ENCODE measurements at regions not wholly inside any gene's neighbourhood (a gene's known extent, or its start where the extent isn't known, plus 50 kb on each side); places are given as distances from the start of the nearest gene placed in this dataset.

- TF ChIP-seq, protein P1, sequence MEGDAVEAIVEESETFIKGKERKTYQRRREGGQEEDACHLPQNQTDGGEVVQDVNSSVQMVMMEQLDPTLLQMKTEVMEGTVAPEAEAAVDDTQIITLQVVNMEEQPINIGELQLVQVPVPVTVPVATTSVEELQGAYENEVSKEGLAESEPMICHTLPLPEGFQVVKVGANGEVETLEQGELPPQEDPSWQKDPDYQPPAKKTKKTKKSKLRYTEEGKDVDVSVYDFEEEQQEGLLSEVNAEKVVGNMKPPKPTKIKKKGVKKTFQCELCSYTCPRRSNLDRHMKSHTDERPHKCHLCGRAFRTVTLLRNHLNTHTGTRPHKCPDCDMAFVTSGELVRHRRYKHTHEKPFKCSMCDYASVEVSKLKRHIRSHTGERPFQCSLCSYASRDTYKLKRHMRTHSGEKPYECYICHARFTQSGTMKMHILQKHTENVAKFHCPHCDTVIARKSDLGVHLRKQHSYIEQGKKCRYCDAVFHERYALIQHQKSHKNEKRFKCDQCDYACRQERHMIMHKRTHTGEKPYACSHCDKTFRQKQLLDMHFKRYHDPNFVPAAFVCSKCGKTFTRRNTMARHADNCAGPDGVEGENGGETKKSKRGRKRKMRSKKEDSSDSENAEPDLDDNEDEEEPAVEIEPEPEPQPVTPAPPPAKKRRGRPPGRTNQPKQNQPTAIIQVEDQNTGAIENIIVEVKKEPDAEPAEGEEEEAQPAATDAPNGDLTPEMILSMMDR (IDR thresholded peaks at IDR 0.05 in 2 of 3, conservative IDR thresholded peaks at IDR 0.05 in 1 of 3; ENCODE audit: control insufficient read depth in 2 of 3, extremely low read depth in 1 of 3, insufficient read depth in 1 of 3, low read depth in 3 of 3, low read length in 3 of 3), result peak in 2 of 3 experiments; percentile 14 to 16; a peak in 2 of 6 replicates
- TF ChIP-seq E2F8 (IDR thresholded peaks at IDR 0.05; ENCODE audit: low read depth, partially characterized antibody), result peak; percentile 18
- peak; percentile 23; the same call in 1 of the 2 replicates for TF ChIP-seq ZNF207 (IDR thresholded peaks at IDR 0.05; ENCODE audit: borderline replicate concordance)
- peak; percentile 60 to 68; a peak in 2 of 4 replicates for TF ChIP-seq IKZF2 (IDR thresholded peaks at IDR 0.05)
- TF ChIP-seq, protein P2, sequence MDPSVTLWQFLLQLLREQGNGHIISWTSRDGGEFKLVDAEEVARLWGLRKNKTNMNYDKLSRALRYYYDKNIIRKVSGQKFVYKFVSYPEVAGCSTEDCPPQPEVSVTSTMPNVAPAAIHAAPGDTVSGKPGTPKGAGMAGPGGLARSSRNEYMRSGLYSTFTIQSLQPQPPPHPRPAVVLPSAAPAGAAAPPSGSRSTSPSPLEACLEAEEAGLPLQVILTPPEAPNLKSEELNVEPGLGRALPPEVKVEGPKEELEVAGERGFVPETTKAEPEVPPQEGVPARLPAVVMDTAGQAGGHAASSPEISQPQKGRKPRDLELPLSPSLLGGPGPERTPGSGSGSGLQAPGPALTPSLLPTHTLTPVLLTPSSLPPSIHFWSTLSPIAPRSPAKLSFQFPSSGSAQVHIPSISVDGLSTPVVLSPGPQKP (IDR thresholded peaks at IDR 0.05; ENCODE audit: low read depth, low read length), result no peak
- TF ChIP-seq E2F4 (IDR thresholded peaks at IDR 0.05; ENCODE audit: low read depth, low read length), result no peak
- TF ChIP-seq GATAD2B (conservative IDR thresholded peaks at IDR 0.05; ENCODE audit: low read depth), result peak; percentile 8
- no peak for TF ChIP-seq ZNF24 (IDR thresholded peaks at IDR 0.05)
- no peak for TF ChIP-seq BMI1 (IDR thresholded peaks at IDR 0.05; ENCODE audit: borderline replicate concordance)
- TF ChIP-seq SRF (IDR thresholded peaks at IDR 0.05; ENCODE audit: low read depth in 2 of 2, low read length in 2 of 2), result no peak
- no peak for TF ChIP-seq RUNX3 (IDR thresholded peaks at IDR 0.05; ENCODE audit: low read length)
- TF ChIP-seq, protein P3, sequence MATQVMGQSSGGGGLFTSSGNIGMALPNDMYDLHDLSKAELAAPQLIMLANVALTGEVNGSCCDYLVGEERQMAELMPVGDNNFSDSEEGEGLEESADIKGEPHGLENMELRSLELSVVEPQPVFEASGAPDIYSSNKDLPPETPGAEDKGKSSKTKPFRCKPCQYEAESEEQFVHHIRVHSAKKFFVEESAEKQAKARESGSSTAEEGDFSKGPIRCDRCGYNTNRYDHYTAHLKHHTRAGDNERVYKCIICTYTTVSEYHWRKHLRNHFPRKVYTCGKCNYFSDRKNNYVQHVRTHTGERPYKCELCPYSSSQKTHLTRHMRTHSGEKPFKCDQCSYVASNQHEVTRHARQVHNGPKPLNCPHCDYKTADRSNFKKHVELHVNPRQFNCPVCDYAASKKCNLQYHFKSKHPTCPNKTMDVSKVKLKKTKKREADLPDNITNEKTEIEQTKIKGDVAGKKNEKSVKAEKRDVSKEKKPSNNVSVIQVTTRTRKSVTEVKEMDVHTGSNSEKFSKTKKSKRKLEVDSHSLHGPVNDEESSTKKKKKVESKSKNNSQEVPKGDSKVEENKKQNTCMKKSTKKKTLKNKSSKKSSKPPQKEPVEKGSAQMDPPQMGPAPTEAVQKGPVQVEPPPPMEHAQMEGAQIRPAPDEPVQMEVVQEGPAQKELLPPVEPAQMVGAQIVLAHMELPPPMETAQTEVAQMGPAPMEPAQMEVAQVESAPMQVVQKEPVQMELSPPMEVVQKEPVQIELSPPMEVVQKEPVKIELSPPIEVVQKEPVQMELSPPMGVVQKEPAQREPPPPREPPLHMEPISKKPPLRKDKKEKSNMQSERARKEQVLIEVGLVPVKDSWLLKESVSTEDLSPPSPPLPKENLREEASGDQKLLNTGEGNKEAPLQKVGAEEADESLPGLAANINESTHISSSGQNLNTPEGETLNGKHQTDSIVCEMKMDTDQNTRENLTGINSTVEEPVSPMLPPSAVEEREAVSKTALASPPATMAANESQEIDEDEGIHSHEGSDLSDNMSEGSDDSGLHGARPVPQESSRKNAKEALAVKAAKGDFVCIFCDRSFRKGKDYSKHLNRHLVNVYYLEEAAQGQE (IDR thresholded peaks at IDR 0.05; ENCODE audit: low read depth, low read length), result no peak
- TF ChIP-seq ATF7 (IDR thresholded peaks at IDR 0.05; ENCODE audit: low read depth), result peak; percentile 32; the same call in 1 of the 2 replicates
- TF ChIP-seq EED (IDR thresholded peaks at IDR 0.05; ENCODE audit: low read depth), result no peak
Measured at GRCh38 chr6:44003345-44004061, 123.7 kb downstream of the MRPL14 start (continued).
